Activated CD4-positive, alpha-beta memory T cell treated with anti-CD3 and anti-CD28 coated beads for 36 hours (primary cell): ENCODE measurements at regions not wholly inside any gene's neighbourhood (a gene's known extent, or its start where the extent isn't known, plus 50 kb on each side); places are given as distances from the start of the nearest gene placed in this dataset.
"Not testable (repeated sequence)": the region's sequence is repeated elsewhere in the genome, so short reads cannot be mapped to it uniquely, and the experiment has no call there.

Experiments used
- CTCF ChIA-PET: fragments of 350-600 bp; sonication (Branson Sonifier 250); formaldehyde crosslinking; loops from one replicate; lab custom pipeline; 2021; ENCODE audit warnings: antibody characterized with exemption, inconsistent platforms; lab: Charles Lee
- POLR2A ChIA-PET: fragments of 350-600 bp; sonication (Branson Sonifier 250); formaldehyde crosslinking; loops from one replicate; lab custom pipeline; 2021; ENCODE audit warnings: antibody characterized with exemption; lab: Charles Lee
- DNase-seq: peaks from one replicate; pipeline ENCODE4 v3.0.0-alpha.2; 2020
- H3K27ac Mint-ChIP-seq: one replicate; pipeline ENCODE4 v1.8.0; 2021; ENCODE audit warnings: mixed read lengths
- H3K27me3 Mint-ChIP-seq: one replicate; pipeline ENCODE4 v1.8.0; 2021; ENCODE audit warnings: mixed read lengths
- H3K36me3 Mint-ChIP-seq: one replicate; pipeline ENCODE4 v1.8.0; 2021; ENCODE audit warnings: mixed read lengths
- H3K4me1 Mint-ChIP-seq: one replicate; pipeline ENCODE4 v1.8.0; 2021; ENCODE audit warnings: low read depth, mixed read lengths
- H3K4me3 Mint-ChIP-seq: one replicate; pipeline ENCODE4 v1.8.0; 2021; ENCODE audit warnings: mild to moderate bottlenecking, mixed read lengths
- H3K9me3 Mint-ChIP-seq: one replicate; pipeline ENCODE4 v1.8.0; 2021; ENCODE audit warnings: mixed read lengths
- intact Hi-C: fragments of 100-400 bp; cut with micrococcal nuclease; formaldehyde crosslinking; loops from one replicate; pipeline ENCODE4 v1.15.1; 2023

DNA sequence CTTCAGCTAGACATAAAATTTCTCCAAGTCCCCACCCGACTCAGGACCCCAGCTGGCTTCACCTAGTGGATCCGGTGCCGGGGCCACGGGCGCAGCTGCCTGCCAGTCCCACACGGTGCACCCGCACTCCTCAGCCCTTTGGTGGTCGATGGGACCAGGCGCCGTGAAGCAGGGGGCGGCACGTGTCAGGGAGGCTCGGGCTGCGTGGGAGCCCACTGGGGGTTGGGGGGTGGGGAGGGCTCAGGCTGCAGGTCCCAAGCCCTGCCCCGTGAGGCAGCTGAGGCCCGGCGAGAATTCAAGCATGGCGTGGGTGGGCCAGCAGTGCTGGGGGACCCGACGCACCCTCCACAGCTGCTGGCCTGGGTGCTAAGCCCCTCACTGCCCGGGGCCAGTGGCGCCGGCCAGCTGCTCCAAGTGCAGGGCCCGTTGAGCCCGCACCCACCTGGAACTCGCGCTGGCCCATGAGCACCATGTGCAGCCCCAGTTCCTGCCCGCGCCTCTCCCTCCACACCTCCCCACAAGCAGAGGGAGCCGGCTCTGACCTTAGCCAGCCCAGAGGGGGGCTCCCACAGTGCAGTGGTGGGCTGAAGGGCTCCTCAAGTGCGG is 747.0 kb downstream of the FAM181B start:
- no peaks in the 10 kb centered on the region for H3K36me3 Mint-ChIP-seq
- no peak overlapping the region for H3K4me3 Mint-ChIP-seq
- intact Hi-C loops: no loop called here
- peaks cover 14% of the 10 kb centered on the region for H3K9me3 Mint-ChIP-seq
- H3K27ac Mint-ChIP-seq: no peak overlapping the region
- ChIA-PET POLR2A (no interaction called here), CTCF (no interaction called here)
- DNase-seq: no peak
- no peaks in the 10 kb centered on the region for H3K4me1 Mint-ChIP-seq
- H3K27me3 Mint-ChIP-seq: no peaks in the 10 kb centered on the region

- intact Hi-C loops: no loop called here
- no peaks in the 10 kb centered on the region for H3K36me3 Mint-ChIP-seq
- DNase-seq: no peak
- no peaks in the 10 kb centered on the region for H3K27me3 Mint-ChIP-seq
- CTCF ChIA-PET: no interaction called here
- H3K4me3 Mint-ChIP-seq: no peak overlapping the region
- no peak overlapping the region for H3K27ac Mint-ChIP-seq
- no peaks in the 10 kb centered on the region for H3K4me1 Mint-ChIP-seq
- POLR2A ChIA-PET: no interaction called here
- peaks cover 6% of the 10 kb centered on the region for H3K9me3 Mint-ChIP-seq
Observed at GRCh38 chr11:81979448-81979847, 754.2 kb downstream of the FAM181B start.

DNA sequence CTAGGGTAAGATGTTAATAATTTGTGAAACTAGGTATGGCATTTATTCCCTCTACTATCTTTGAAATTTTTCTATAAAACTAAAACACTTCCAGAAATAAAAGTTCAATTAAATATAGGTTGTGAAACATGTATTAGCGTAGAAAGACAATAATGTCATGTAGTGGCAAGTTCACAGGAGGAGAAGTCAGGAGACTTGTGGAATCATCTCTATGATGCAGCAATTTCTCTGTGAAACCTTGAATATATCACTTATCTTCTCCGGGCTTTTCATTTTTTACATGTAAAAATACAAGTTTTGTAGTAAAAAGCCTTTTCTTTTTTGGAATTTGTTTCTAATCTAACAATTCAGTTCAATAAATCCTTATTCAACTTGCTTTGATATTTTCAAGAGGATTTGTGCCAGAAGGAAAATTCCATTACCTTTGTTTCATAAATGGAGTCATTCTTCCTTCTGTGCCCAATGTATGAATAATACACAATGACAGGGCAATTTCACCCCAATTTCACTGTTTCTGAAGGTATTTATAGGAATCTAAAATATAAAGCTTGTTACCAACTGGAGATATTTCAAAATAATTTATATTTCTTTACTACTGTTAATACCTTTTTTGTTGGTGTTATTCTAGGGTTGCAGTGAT is 758.3 kb downstream of the FAM181B start:
- intact Hi-C loops: no loop called here
- peaks cover 5% of the 10 kb centered on the region for H3K9me3 Mint-ChIP-seq
- H3K27ac Mint-ChIP-seq: no peak overlapping the region

DNA sequence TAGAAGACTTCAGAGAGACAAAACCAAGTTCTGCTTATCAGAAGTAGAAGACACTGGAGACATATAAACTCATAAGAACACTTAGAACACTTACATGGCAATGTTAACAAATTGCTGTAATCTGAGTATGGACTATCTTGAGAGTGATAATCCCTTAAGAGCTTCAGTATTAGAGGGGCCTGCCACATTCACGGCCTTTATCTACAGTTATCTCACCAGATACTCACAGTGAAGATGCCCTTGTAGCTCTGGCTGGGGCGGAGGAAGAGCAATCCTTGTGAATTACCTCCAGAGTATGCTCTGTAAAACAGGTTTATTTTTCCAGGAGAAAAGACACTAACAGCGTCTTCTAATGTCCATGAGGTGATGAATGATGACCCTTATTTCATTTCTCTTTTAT is 762.8 kb downstream of the FAM181B start:
- no peak overlapping the region for H3K4me3 Mint-ChIP-seq
- CTCF ChIA-PET: no interaction called here

More for the DNA sequence above, 758.3 kb downstream of the FAM181B start:
- DNase-seq: no peak
- no peaks in the 10 kb centered on the region for H3K27me3 Mint-ChIP-seq
- H3K4me1 Mint-ChIP-seq: no peaks in the 10 kb centered on the region
- CTCF ChIA-PET: no interaction called here
- POLR2A ChIA-PET: no interaction called here
- no peaks in the 10 kb centered on the region for H3K36me3 Mint-ChIP-seq
- H3K4me3 Mint-ChIP-seq: no peak overlapping the region

DNA sequence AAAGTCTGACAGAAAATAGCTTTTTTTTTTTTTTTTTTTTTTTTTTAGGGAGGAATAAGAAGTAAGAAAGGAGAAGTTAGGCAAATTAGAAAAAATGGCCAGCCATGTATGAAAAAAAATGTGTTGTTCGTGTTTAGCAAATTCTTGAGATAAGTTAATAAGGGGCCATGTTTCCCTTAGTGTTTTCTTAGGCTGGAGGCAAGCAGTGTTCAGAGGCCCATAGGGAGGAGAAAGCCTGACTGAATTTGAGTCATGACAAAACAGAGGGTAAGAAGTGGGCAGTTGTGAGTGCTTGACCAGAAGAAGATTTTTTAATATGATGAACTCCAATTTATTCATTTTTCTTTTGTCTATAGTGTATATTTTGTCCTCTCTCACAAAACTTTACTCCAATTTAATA is 766.4 kb downstream of the FAM181B start:
- no peaks in the 10 kb centered on the region for H3K36me3 Mint-ChIP-seq
- no peak for DNase-seq
- intact Hi-C loops: no loop called here
- no peaks in the 10 kb centered on the region for H3K9me3 Mint-ChIP-seq
- no peak overlapping the region for H3K27ac Mint-ChIP-seq
- ChIA-PET POLR2A (no interaction called here), CTCF (no interaction called here)
- no peaks in the 10 kb centered on the region for H3K27me3 Mint-ChIP-seq
- H3K4me3 Mint-ChIP-seq: no peak overlapping the region
- H3K4me1 Mint-ChIP-seq: peaks cover 15% of the 10 kb centered on the region

More for the DNA sequence above, 762.8 kb downstream of the FAM181B start:
- no peak for DNase-seq
- POLR2A ChIA-PET: no interaction called here
- Mint-ChIP-seq H3K27ac (no peak overlapping the region), H3K9me3 (no peaks in the 10 kb centered on the region), H3K36me3 (no peaks in the 10 kb centered on the region), H3K4me1 (no peaks in the 10 kb centered on the region), H3K27me3 (no peaks in the 10 kb centered on the region)
- intact Hi-C loops: no loop called here

- POLR2A ChIA-PET: no interaction called here
- intact Hi-C loops: no loop called here
- CTCF ChIA-PET: no interaction called here
- Mint-ChIP-seq H3K4me1 (peaks cover 15% of the 10 kb centered on the region), H3K27me3 (no peaks in the 10 kb centered on the region), H3K36me3 (no peaks in the 10 kb centered on the region), H3K9me3 (no peaks in the 10 kb centered on the region), H3K27ac (no peak overlapping the region), H3K4me3 (no peak overlapping the region)
- DNase-seq: no peak
Observed at GRCh38 chr11:81966340-81966739, 767.3 kb downstream of the FAM181B start.

GRCh38 chr11:81963018-81963417 is 770.6 kb downstream of the FAM181B start:
- CTCF ChIA-PET: interaction anchor here (0.7 to 2.0 kb wide), 2 partner anchors 175 to 176 kb away, joined by 4 to 9 read pairs; no protein-coding TSS in a partner anchor
- POLR2A ChIA-PET: no interaction called here
- intact Hi-C loops: loop anchor here (1.0 to 5.0 kb wide), 3 partner anchors 41 to 176 kb away; no protein-coding TSS in a partner anchor
- H3K27me3 Mint-ChIP-seq: no peaks in the 10 kb centered on the region
- H3K9me3 Mint-ChIP-seq: no peaks in the 10 kb centered on the region
- H3K36me3 Mint-ChIP-seq: no peaks in the 10 kb centered on the region
- no peak for DNase-seq
- H3K4me3 Mint-ChIP-seq: no peak overlapping the region
- no peak overlapping the region for H3K27ac Mint-ChIP-seq
- H3K4me1 Mint-ChIP-seq: peaks cover 18% of the 10 kb centered on the region

- CTCF ChIA-PET: no interaction called here
- H3K4me1 Mint-ChIP-seq: peaks cover 18% of the 10 kb centered on the region
- DNase-seq: no peak
- H3K27me3 Mint-ChIP-seq: no peaks in the 10 kb centered on the region
- H3K27ac Mint-ChIP-seq: no peak overlapping the region
- no peaks in the 10 kb centered on the region for H3K36me3 Mint-ChIP-seq
- intact Hi-C loops: loop anchor here (5.0 kb wide), 1 partner anchor 173 kb away; no protein-coding TSS in a partner anchor
- peaks cover 10% of the 10 kb centered on the region for H3K9me3 Mint-ChIP-seq
- no peak overlapping the region for H3K4me3 Mint-ChIP-seq
- POLR2A ChIA-PET: no interaction called here
Observed at GRCh38 chr11:81960443-81960842, 773.2 kb downstream of the FAM181B start.

- intact Hi-C loops: no loop called here
- peaks cover 10% of the 10 kb centered on the region for H3K9me3 Mint-ChIP-seq
- H3K27me3 Mint-ChIP-seq: no peaks in the 10 kb centered on the region
Observed at GRCh38 chr11:81959341-81959740, 774.3 kb downstream of the FAM181B start.

GRCh38 chr11:81954301-81954700 is 779.4 kb downstream of the FAM181B start:
- H3K4me3 Mint-ChIP-seq, H3K27ac Mint-ChIP-seq, H3K36me3 Mint-ChIP-seq, intact Hi-C loops, POLR2A ChIA-PET, H3K4me1 Mint-ChIP-seq, H3K27me3 Mint-ChIP-seq, DNase-seq, CTCF ChIA-PET: not testable (repeated sequence)
- H3K9me3 Mint-ChIP-seq: peaks cover 10% of the 10 kb centered on the region

More at GRCh38 chr11:81959341-81959740, 774.3 kb downstream of the FAM181B start:
- DNase-seq: no peak
- H3K4me3 Mint-ChIP-seq: no peak overlapping the region
- ChIA-PET POLR2A (no interaction called here), CTCF (no interaction called here)
- H3K4me1 Mint-ChIP-seq: peaks cover 18% of the 10 kb centered on the region
- no peaks in the 10 kb centered on the region for H3K36me3 Mint-ChIP-seq
- no peak overlapping the region for H3K27ac Mint-ChIP-seq

GRCh38 chr11:81946831-81947230 is 786.8 kb downstream of the FAM181B start:
- ChIA-PET POLR2A (no interaction called here), CTCF (no interaction called here)
- no peaks in the 10 kb centered on the region for H3K27me3 Mint-ChIP-seq
- H3K36me3 Mint-ChIP-seq: no peaks in the 10 kb centered on the region
- no peaks in the 10 kb centered on the region for H3K9me3 Mint-ChIP-seq
- H3K4me3 Mint-ChIP-seq: no peak overlapping the region
- no peak for DNase-seq
- intact Hi-C loops: no loop called here
- no peaks in the 10 kb centered on the region for H3K4me1 Mint-ChIP-seq
- no peak overlapping the region for H3K27ac Mint-ChIP-seq

DNA sequence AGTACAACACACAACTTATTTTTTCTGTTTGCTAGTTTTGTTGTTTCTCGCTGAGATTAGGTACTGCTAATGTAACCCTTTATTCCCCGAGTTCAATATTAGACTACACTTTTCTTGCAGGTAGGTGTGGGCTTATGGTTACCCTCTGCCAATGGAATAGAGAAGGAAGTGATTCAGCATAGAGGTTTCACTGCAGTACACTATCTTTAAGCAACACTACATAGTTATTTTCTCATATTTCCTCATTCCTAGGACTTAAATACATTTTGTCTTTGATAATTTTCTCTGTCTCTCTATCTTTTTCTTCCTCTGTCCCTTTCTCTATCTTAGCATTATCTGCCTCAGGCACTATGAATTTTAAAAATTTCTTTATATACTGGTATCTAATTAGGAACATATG is 791.0 kb downstream of the FAM181B start:
- Mint-ChIP-seq H3K36me3 (no peaks in the 10 kb centered on the region), H3K27me3 (no peaks in the 10 kb centered on the region), H3K4me1 (no peaks in the 10 kb centered on the region), H3K27ac (no peak overlapping the region), H3K4me3 (no peak overlapping the region), H3K9me3 (no peaks in the 10 kb centered on the region)
- ChIA-PET POLR2A (no interaction called here), CTCF (no interaction called here)
- intact Hi-C loops: no loop called here
- no peak for DNase-seq

DNA sequence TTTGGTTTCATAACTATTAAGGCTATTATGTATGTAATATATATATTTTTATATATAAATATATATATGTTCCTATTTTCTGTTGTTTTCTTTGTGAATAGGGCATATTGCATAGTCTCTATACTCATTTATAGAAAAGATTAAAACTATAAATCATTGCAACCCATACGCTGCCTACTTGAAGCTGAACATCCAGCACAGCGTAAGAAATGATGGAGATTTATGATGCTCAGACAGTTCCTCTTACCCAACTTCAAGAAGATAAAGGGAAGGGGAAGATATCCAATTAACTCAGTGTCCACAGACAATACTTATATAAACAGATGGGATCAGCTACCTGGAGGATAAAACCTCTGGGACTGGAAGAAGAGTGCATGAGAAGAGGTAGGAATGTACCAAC is 791.7 kb downstream of the FAM181B start:
- intact Hi-C loops: no loop called here
- Mint-ChIP-seq H3K4me1 (no peaks in the 10 kb centered on the region), H3K27me3 (no peaks in the 10 kb centered on the region), H3K36me3 (no peaks in the 10 kb centered on the region), H3K4me3 (no peak overlapping the region), H3K27ac (no peak overlapping the region), H3K9me3 (no peaks in the 10 kb centered on the region)
- ChIA-PET POLR2A (no interaction called here), CTCF (no interaction called here)
- no peak for DNase-seq
